ENCODE measurements at regions not wholly inside any gene's neighbourhood (a gene's known extent, or its start where the extent isn't known, plus 50 kb on each side); places are given as distances from the start of the nearest gene placed in this dataset.

DNA sequence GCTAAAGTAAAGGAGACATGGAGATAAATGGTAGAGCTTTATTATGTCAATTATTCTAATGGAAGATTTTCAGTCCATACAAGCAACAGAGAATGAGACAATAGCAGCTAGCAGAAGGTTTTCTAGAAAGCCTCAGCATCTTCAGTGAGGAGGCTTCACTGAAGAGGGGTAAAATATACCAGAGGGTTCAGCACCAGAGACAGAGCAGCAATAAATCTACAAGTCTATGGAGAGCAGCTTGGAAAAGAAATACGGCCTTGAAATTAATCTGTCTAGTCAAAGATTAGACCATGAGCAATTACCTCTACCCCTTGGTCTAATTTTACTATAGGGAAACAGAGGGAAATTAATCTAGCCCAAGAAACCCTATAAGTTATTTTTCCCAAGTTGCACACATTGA is 185.7 kb upstream of the CRIM1 start (continued):
- TF ChIP-seq SIX5 (IDR thresholded peaks at IDR 0.05; ENCODE audit: low read depth, low read length) (no peak), EP300 (IDR thresholded peaks at IDR 0.05; ENCODE audit: borderline replicate concordance in 1 of 2, low read depth in 2 of 2, low read length in 2 of 2) (no peak), BCL11A (IDR thresholded peaks at IDR 0.05; ENCODE audit: low read depth in 2 of 2, low read length in 2 of 2) (no peak)

Data from H1 (cell line).